ENCODE measurements at regions not wholly inside any gene's neighbourhood (a gene's known extent, or its start where the extent isn't known, plus 50 kb on each side); places are given as distances from the start of the nearest gene placed in this dataset.
"Not testable (repeated sequence)": the region's sequence is repeated elsewhere in the genome, so short reads cannot be mapped to it uniquely, and the experiment has no call there.

- DNase-seq = no peak
Observed at GRCh38 chr16:76035689-76036088, 241.5 kb upstream of the CNTNAP4 start.

- DNase-seq = no peak
Observed at GRCh38 chr16:76038097-76038496, 239.1 kb upstream of the CNTNAP4 start.

GRCh38 chr16:76052725-76053124, 224.5 kb upstream of the CNTNAP4 start:
- DNase-seq = no peak

GRCh38 chr16:76059186-76059585, 218.0 kb upstream of the CNTNAP4 start:
- no peak for DNase-seq

- no peak for DNase-seq
Observed at GRCh38 chr16:76059701-76060100, 217.5 kb upstream of the CNTNAP4 start.

- no peak for DNase-seq
Observed at GRCh38 chr16:76071690-76072089, 205.5 kb upstream of the CNTNAP4 start.

- DNase-seq = no peak
Observed at GRCh38 chr16:76081967-76082366, 195.2 kb upstream of the CNTNAP4 start.

- no peak for DNase-seq
Observed at GRCh38 chr16:76106647-76107046, 170.6 kb upstream of the CNTNAP4 start.

GRCh38 chr16:76108460-76108859, 168.7 kb upstream of the CNTNAP4 start:
- no peak for DNase-seq

- no peak for DNase-seq
Observed at GRCh38 chr16:76114681-76115080, 162.5 kb upstream of the CNTNAP4 start.

- DNase-seq = no peak
Observed at GRCh38 chr16:76118344-76118743, 158.9 kb upstream of the CNTNAP4 start.

- DNase-seq = no peak
Observed at GRCh38 chr16:76121636-76122035, 155.6 kb upstream of the CNTNAP4 start.

- no peak for DNase-seq
Observed at GRCh38 chr16:76123966-76124365, 153.2 kb upstream of the CNTNAP4 start.

GRCh38 chr16:76125871-76126270, 151.3 kb upstream of the CNTNAP4 start:
- no peak for DNase-seq

- DNase-seq = not testable (repeated sequence)
Observed at GRCh38 chr16:76138056-76138455, 139.1 kb upstream of the CNTNAP4 start.

- no peak for DNase-seq
Observed at GRCh38 chr16:76157629-76158028, 119.6 kb upstream of the CNTNAP4 start.

- DNase-seq = no peak
Observed at GRCh38 chr16:76162046-76162445, 115.2 kb upstream of the CNTNAP4 start.

- DNase-seq = no peak
Observed at GRCh38 chr16:76164970-76165558, 112.1 kb upstream of the CNTNAP4 start.

GRCh38 chr16:76175718-76176117, 101.5 kb upstream of the CNTNAP4 start:
- no peak for DNase-seq

GRCh38 chr16:76176153-76176552, 101.0 kb upstream of the CNTNAP4 start:
- no peak for DNase-seq

GRCh38 chr16:76176616-76177015, 100.6 kb upstream of the CNTNAP4 start:
- no peak for DNase-seq

- no peak for DNase-seq
Observed at GRCh38 chr16:76182041-76182635, 95.1 kb upstream of the CNTNAP4 start.

- no peak for DNase-seq
Observed at GRCh38 chr16:76183647-76184046, 93.6 kb upstream of the CNTNAP4 start.

GRCh38 chr16:76190057-76190456, 87.1 kb upstream of the CNTNAP4 start:
- DNase-seq = no peak

- no peak for DNase-seq
Observed at GRCh38 chr16:76190480-76190879, 86.7 kb upstream of the CNTNAP4 start.
